Left ventricle myocardium inferior (tissue), 1 donor: ENCODE measurements at regions not wholly inside any gene's neighbourhood (a gene's known extent, or its start where the extent isn't known, plus 50 kb on each side); places are given as distances from the start of the nearest gene placed in this dataset.
A peak's percentile ranks its signal among the peaks of the same experiment; 100 is the strongest.

Experiments
- DNase-seq: peaks from one replicate; pipeline ENCODE4 v3.0.0-alpha.2; 2020
- H3K27ac ChIP-seq: fragments of 200-600 bp; replicated peaks from 2 replicates; pipeline ENCODE4 v1.8.0; 2021
- H3K27me3 ChIP-seq: fragments of 200-600 bp; 2 replicates; pipeline ENCODE4 v1.8.0; 2021; ENCODE audit warnings: low read depth
- H3K36me3 ChIP-seq: fragments of 200-600 bp; 2 replicates; pipeline ENCODE4 v1.8.0; 2021
- H3K4me1 ChIP-seq: fragments of 200-600 bp; 2 replicates; pipeline ENCODE4 v1.8.0; 2021
- H3K4me3 ChIP-seq: fragments of 200-600 bp; 2 replicates; pipeline ENCODE4 v1.8.0; 2021; ENCODE audit warnings: mild to moderate bottlenecking, moderate library complexity
- H3K9me3 ChIP-seq: fragments of 200-600 bp; replicated peaks from 2 replicates; pipeline ENCODE4 v1.8.0; 2021
- CTCF ChIP-seq: fragments of 200-600 bp; IDR thresholded peaks from 2 replicates; pipeline ENCODE4 v1.8.0; 2021; ENCODE audit warnings: antibody characterized with exemption, mild to moderate bottlenecking, borderline replicate concordance
- intact Hi-C: fragments of 100-400 bp; cut with micrococcal nuclease; formaldehyde crosslinking; loops from one replicate; pipeline ENCODE4 v1.11.0; 2022
- donor health status: DM: no; HTN: yes; CAD: no; lungs with severe emphysema.

- no peak for DNase-seq
- Histone ChIP-seq H3K9me3 (peaks cover 15% of the 10 kb centered on the region), H3K36me3 (no peaks in the 10 kb centered on the region), H3K27ac (no peak overlapping the region), H3K27me3 (no peaks in the 10 kb centered on the region), H3K4me1 (no peaks in the 10 kb centered on the region), H3K4me3 (no peak overlapping the region)
- no peak for TF ChIP-seq CTCF
- intact Hi-C loops, result no loop called here
Measured at GRCh38 chr18:56469582-56469981, 168.8 kb downstream of the TXNL1 start.

- Histone ChIP-seq H3K27me3 (no peaks in the 10 kb centered on the region), H3K27ac (no peak overlapping the region), H3K4me3 (no peak overlapping the region), H3K4me1 (no peaks in the 10 kb centered on the region), H3K36me3 (no peaks in the 10 kb centered on the region), H3K9me3 (peaks cover 27% of the 10 kb centered on the region)
- intact Hi-C loops, result no loop called here
- no peak for DNase-seq
- TF ChIP-seq CTCF, result no peak
Measured at GRCh38 chr18:56468396-56468795, 170.0 kb downstream of the TXNL1 start.

GRCh38 chr18:56462276-56462675 is 176.1 kb downstream of the TXNL1 start:
- Histone ChIP-seq H3K27ac (no peak overlapping the region), H3K36me3 (no peaks in the 10 kb centered on the region), H3K4me3 (no peak overlapping the region), H3K9me3 (peaks cover 35% of the 10 kb centered on the region), H3K27me3 (no peaks in the 10 kb centered on the region), H3K4me1 (peaks cover 25% of the 10 kb centered on the region)
- TF ChIP-seq CTCF, result no peak
- intact Hi-C loops, result no loop called here
- DNase-seq, result no peak

- intact Hi-C loops, result no loop called here
- Histone ChIP-seq H3K4me3 (no peak overlapping the region), H3K4me1 (peaks cover 25% of the 10 kb centered on the region), H3K27ac (peak overlapping the region; percentile 77), H3K36me3 (no peaks in the 10 kb centered on the region), H3K9me3 (peaks cover 35% of the 10 kb centered on the region), H3K27me3 (no peaks in the 10 kb centered on the region)
- no peak for DNase-seq
- no peak for TF ChIP-seq CTCF
Measured at GRCh38 chr18:56461151-56461550, 177.2 kb downstream of the TXNL1 start.

GRCh38 chr18:56460581-56460980 is 177.8 kb downstream of the TXNL1 start:
- TF ChIP-seq CTCF, result no peak
- Histone ChIP-seq H3K4me1 (peaks cover 25% of the 10 kb centered on the region), H3K4me3 (no peak overlapping the region), H3K36me3 (no peaks in the 10 kb centered on the region), H3K27ac (peak overlapping the region; percentile 77), H3K9me3 (peaks cover 30% of the 10 kb centered on the region), H3K27me3 (no peaks in the 10 kb centered on the region)
- no peak for DNase-seq
- intact Hi-C loops, result no loop called here
